ENCODE measurements at regions not wholly inside any gene's neighbourhood (a gene's known extent, or its start where the extent isn't known, plus 50 kb on each side); places are given as distances from the start of the nearest gene placed in this dataset.
"Not testable (repeated sequence)": the region's sequence is repeated elsewhere in the genome, so short reads cannot be mapped to it uniquely, and the experiment has no call there.

- no peak overlapping the region for H3K27ac Mint-ChIP-seq
- TF ChIP-seq CTCF (IDR thresholded peaks at IDR 0.05) = no peak
- H3K9me3 Mint-ChIP-seq = peaks cover 39% of the 10 kb centered on the region
- DNase-seq = no peak
- no peak overlapping the region for H3K4me3 Mint-ChIP-seq
- peaks cover 9% of the 10 kb centered on the region for H3K36me3 Mint-ChIP-seq (ENCODE audit: low read depth)
- peaks cover 5% of the 10 kb centered on the region for H3K27me3 Mint-ChIP-seq (ENCODE audit: low read depth, poor library complexity)
- H3K4me1 Mint-ChIP-seq = no peaks in the 10 kb centered on the region
Observed at GRCh38 chr2:107553539-107553938, 273.2 kb upstream of the RGPD4 start.

GRCh38 chr2:107556038-107556627 lies 270.6 kb upstream of the RGPD4 start:
- Mint-ChIP-seq H3K36me3 (ENCODE audit: low read depth) (peaks cover 9% of the 10 kb centered on the region), H3K9me3 (peaks cover 54% of the 10 kb centered on the region), H3K4me1 (no peaks in the 10 kb centered on the region), H3K27me3 (ENCODE audit: low read depth, poor library complexity) (peaks cover 5% of the 10 kb centered on the region), H3K27ac (no peak overlapping the region), H3K4me3 (no peak overlapping the region)
- TF ChIP-seq CTCF (IDR thresholded peaks at IDR 0.05) = no peak
- no peak for DNase-seq

GRCh38 chr2:107558295-107558694 lies 268.4 kb upstream of the RGPD4 start:
- H3K4me3 Mint-ChIP-seq = no peak overlapping the region
- H3K9me3 Mint-ChIP-seq = peaks cover 54% of the 10 kb centered on the region
- no peak for TF ChIP-seq CTCF (IDR thresholded peaks at IDR 0.05)
- H3K27me3 Mint-ChIP-seq (ENCODE audit: low read depth, poor library complexity) = peaks cover 5% of the 10 kb centered on the region
- H3K36me3 Mint-ChIP-seq (ENCODE audit: low read depth) = peaks cover 9% of the 10 kb centered on the region
- H3K4me1 Mint-ChIP-seq = peaks cover 5% of the 10 kb centered on the region
- DNase-seq = no peak
- no peak overlapping the region for H3K27ac Mint-ChIP-seq

GRCh38 chr2:107569496-107569895 lies 257.2 kb upstream of the RGPD4 start:
- no peak for TF ChIP-seq CTCF (IDR thresholded peaks at IDR 0.05)
- Mint-ChIP-seq H3K27ac (no peak overlapping the region), H3K36me3 (ENCODE audit: low read depth) (no peaks in the 10 kb centered on the region), H3K4me1 (peaks cover 21% of the 10 kb centered on the region), H3K27me3 (ENCODE audit: low read depth, poor library complexity) (peaks cover 2% of the 10 kb centered on the region), H3K9me3 (peaks cover 10% of the 10 kb centered on the region), H3K4me3 (no peak overlapping the region)
- no peak for DNase-seq

GRCh38 chr2:107570876-107571275 lies 255.8 kb upstream of the RGPD4 start:
- TF ChIP-seq CTCF (IDR thresholded peaks at IDR 0.05) = no peak
- H3K9me3 Mint-ChIP-seq = peaks cover 10% of the 10 kb centered on the region
- H3K4me1 Mint-ChIP-seq = peaks cover 21% of the 10 kb centered on the region
- DNase-seq = no peak
- no peak overlapping the region for H3K27ac Mint-ChIP-seq
- no peaks in the 10 kb centered on the region for H3K36me3 Mint-ChIP-seq (ENCODE audit: low read depth)
- no peak overlapping the region for H3K4me3 Mint-ChIP-seq
- peaks cover 2% of the 10 kb centered on the region for H3K27me3 Mint-ChIP-seq (ENCODE audit: low read depth, poor library complexity)

- not testable (repeated sequence) for H3K36me3 Mint-ChIP-seq (ENCODE audit: low read depth); H3K4me3 Mint-ChIP-seq; H3K27ac Mint-ChIP-seq; H3K9me3 Mint-ChIP-seq; H3K27me3 Mint-ChIP-seq (ENCODE audit: low read depth, poor library complexity)
- peak; percentile 3 for TF ChIP-seq CTCF (IDR thresholded peaks at IDR 0.05)
- H3K4me1 Mint-ChIP-seq = peaks cover 21% of the 10 kb centered on the region
- peak; percentile 32 for DNase-seq
Observed at GRCh38 chr2:107572890-107573289, 253.8 kb upstream of the RGPD4 start.

Data from nephron progenitor cell (in vitro differentiated cells).